ENCODE measurements at regions not wholly inside any gene's neighbourhood (a gene's known extent, or its start where the extent isn't known, plus 50 kb on each side); places are given as distances from the start of the nearest gene placed in this dataset.

GRCh38 chr12:74166096-74166495, 371.5 kb upstream of the ATXN7L3B start:
- no peak overlapping the region for H3K18ac ChIP-seq (ENCODE audit: extremely low read depth, low read length)
- no peaks in the 10 kb centered on the region for H3K36me3 ChIP-seq (ENCODE audit: control insufficient read depth in 2 of 4, insufficient read depth in 4 of 4, low read length in 3 of 4)
- H4K8ac ChIP-seq (ENCODE audit: extremely low read depth, insufficient read depth, low read length) = no peak overlapping the region
- H3K4ac ChIP-seq (replicated peaks; ENCODE audit: insufficient read length, low read depth, low read length) = no peak overlapping the region
- no peak overlapping the region for H2BK15ac ChIP-seq (ENCODE audit: low read length)
- 94% methylated on average over 2 of the region's 2 CpGs; no CpG with 5 or more reads in 1 of the 2 experiments for WGBS, 2 experiments (ENCODE audit: extremely low coverage in 1 of 2, insufficient coverage in 1 of 2, insufficient read length in 1 of 2, insufficient replicate concordance in 2 of 2, low coverage in 1 of 2, low lambda C conversion rate in 2 of 2, missing lambda C conversion rate in 1 of 2)
- H3K56ac ChIP-seq (replicated peaks; ENCODE audit: insufficient read length, low read depth, low read length) = no peak overlapping the region
- H3K9me3 ChIP-seq (ENCODE audit: insufficient read depth in 2 of 2, low read depth in 1 of 2, low read length in 1 of 2) = peaks cover 0 to 2% of the 10 kb centered on the region in 2 experiments; a peak in 1 of 4 replicates
- H3K4me3 ChIP-seq (ENCODE audit: extremely low read depth in 1 of 4, insufficient read depth in 2 of 4, low read depth in 3 of 4, low read length in 4 of 4) = no peak overlapping the region
- H3K27ac ChIP-seq (ENCODE audit: low read depth, low read length) = no peak overlapping the region
- H2BK120ac ChIP-seq (replicated peaks; ENCODE audit: low read depth, low read length) = no peak overlapping the region
- H3K79me1 ChIP-seq (ENCODE audit: low read depth, low read length) = no peaks in the 10 kb centered on the region
- FAIRE-seq = no peak
- no peak overlapping the region for H3K4me2 ChIP-seq (ENCODE audit: insufficient read depth in 1 of 2, low read depth in 2 of 2, low read length in 2 of 2)
- H4K91ac ChIP-seq (replicated peaks; ENCODE audit: insufficient read length, low read length) = no peak overlapping the region
- H3K4me1 ChIP-seq (replicated peaks in 1 of 4; ENCODE audit: control insufficient read depth in 3 of 4, insufficient read depth in 4 of 4, low read length in 3 of 4) = no peaks in the 10 kb centered on the region; a peak in 1 of 7 replicates
- no peak overlapping the region for H3K9ac ChIP-seq (replicated peaks in 1 of 4; ENCODE audit: extremely low read depth in 1 of 4, low read depth in 3 of 4, low read length in 3 of 4)
- POLR2A ChIA-PET (ENCODE audit: partially characterized antibody) = no interaction called here
- H3K27me3 ChIP-seq (replicated peaks in 1 of 4; ENCODE audit: control insufficient read depth in 3 of 4, extremely low read depth in 1 of 4, insufficient read depth in 3 of 4, low read length in 3 of 4) = no peaks in the 10 kb centered on the region
- no peak overlapping the region for H2BK5ac ChIP-seq (ENCODE audit: low read depth, low read length)
- H2BK12ac ChIP-seq (ENCODE audit: low read depth, low read length) = no peak overlapping the region
- H3K23ac ChIP-seq (ENCODE audit: insufficient read length) = no peak overlapping the region
- H3K79me2 ChIP-seq (ENCODE audit: control insufficient read depth in 1 of 2, insufficient read depth in 2 of 2, low read length in 2 of 2) = no peaks in the 10 kb centered on the region
- H2BK20ac ChIP-seq (ENCODE audit: low read length) = no peak overlapping the region
- H2AK5ac ChIP-seq (ENCODE audit: low read depth, low read length) = no peak overlapping the region
- no peak overlapping the region for H3K14ac ChIP-seq (ENCODE audit: insufficient read length)
- DNase-seq (ENCODE audit: low read depth in 1 of 2, low spot score in 2 of 2) = no peak
- H4K20me1 ChIP-seq (replicated peaks in 1 of 2; ENCODE audit: control insufficient read depth in 1 of 2, insufficient read depth in 2 of 2, low read length in 2 of 2) = no peaks in the 10 kb centered on the region
- CTCF ChIA-PET (ENCODE audit: partially characterized antibody) = no interaction called here
- H4K5ac ChIP-seq (ENCODE audit: insufficient read length, low read depth, low read length) = no peak overlapping the region
- H2AFZ ChIP-seq (ENCODE audit: low read length) = no peak overlapping the region
- H3K23me2 ChIP-seq (ENCODE audit: low read depth, low read length) = peaks cover 2% of the 10 kb centered on the region; the same call in 1 of the 2 replicates
- no peak for TF ChIP-seq RXRA (IDR thresholded peaks at IDR 0.05; ENCODE audit: insufficient read depth, low read depth, low read length)
- TF ChIP-seq EP300 (IDR thresholded peaks at IDR 0.05; ENCODE audit: borderline replicate concordance in 1 of 2, low read depth in 2 of 2, low read length in 2 of 2) = no peak
- no peak for TF ChIP-seq ATF3 (IDR thresholded peaks at IDR 0.05; ENCODE audit: insufficient read depth, low read depth, low read length)
- TF ChIP-seq RNF2 (IDR thresholded peaks at IDR 0.05; ENCODE audit: borderline replicate concordance, low read depth, low read length, missing control alignments, poor library complexity, severe bottlenecking) = no peak
- no peak for TF ChIP-seq KDM5A (IDR thresholded peaks at IDR 0.05; ENCODE audit: low read length)
- no peak for TF ChIP-seq SIRT6 (IDR thresholded peaks at IDR 0.05; ENCODE audit: low read length)
- no peak for TF ChIP-seq TCF12 (IDR thresholded peaks at IDR 0.05; ENCODE audit: low read depth, low read length)
- TF ChIP-seq EZH2 (IDR thresholded peaks at IDR 0.05; ENCODE audit: low read depth, low read length, severe bottlenecking) = no peak
- no peak for TF ChIP-seq POLR2A (IDR thresholded peaks at IDR 0.05; ENCODE audit: control extremely low read depth in 1 of 2, low read depth in 2 of 2, low read length in 2 of 2)
- no peak for TF ChIP-seq BRCA1 (IDR thresholded peaks at IDR 0.05; ENCODE audit: low read depth, low read length)
- TF ChIP-seq SUZ12 (IDR thresholded peaks at IDR 0.05; ENCODE audit: low read length) = no peak
- TF ChIP-seq SP1 (IDR thresholded peaks at IDR 0.05; ENCODE audit: low read depth, low read length) = no peak
- TF ChIP-seq MAFK (IDR thresholded peaks at IDR 0.05; ENCODE audit: low read depth, low read length) = no peak
- no peak for TF ChIP-seq BACH1 (IDR thresholded peaks at IDR 0.05; ENCODE audit: low read length)

Measured in H1 (cell line).